GM12875 (cell line): ENCODE measurements at regions not wholly inside any gene's neighbourhood (a gene's known extent, or its start where the extent isn't known, plus 50 kb on each side); places are given as distances from the start of the nearest gene placed in this dataset.

ENCODE experiments used
- H3K4me3 ChIP-seq: one replicate; pipeline ENCODE4 v1.5.1; 2011; ENCODE audit warnings: low read depth, low read length, control low read depth
- CTCF ChIP-seq: IDR thresholded peaks from 2 replicates; pipeline ENCODE4 v1.5.1; 2011; ENCODE audit warnings: low read depth, mild to moderate bottlenecking, control low read depth, inconsistent platforms, low read length, moderate library complexity, borderline replicate concordance; ENCODE audit not compliant: insufficient read depth

GRCh38 chr15:62462721-62463120, 297.6 kb upstream of the C2CD4B start:
- H3K4me3 ChIP-seq, result no peak overlapping the region
- TF ChIP-seq CTCF, result no peak

GRCh38 chr15:62464705-62465104, 299.6 kb upstream of the C2CD4B start:
- H3K4me3 ChIP-seq, result no peak overlapping the region
- TF ChIP-seq CTCF, result no peak

- H3K4me3 ChIP-seq, result no peak overlapping the region
- no peak for TF ChIP-seq CTCF
These were observed 300.1 kb upstream of the C2CD4B start for GRCh38 chr15:62465173-62465572.

- H3K4me3 ChIP-seq, result no peak overlapping the region
- no peak for TF ChIP-seq CTCF
These were observed 304.4 kb upstream of the C2CD4B start for GRCh38 chr15:62469478-62469873.

GRCh38 chr15:62469874-62470688, 305.0 kb upstream of the C2CD4B start:
- TF ChIP-seq CTCF, result no peak
- no peak overlapping the region for H3K4me3 ChIP-seq

GRCh38 chr15:62472616-62473299, 307.7 kb upstream of the C2CD4B start:
- no peak for TF ChIP-seq CTCF
- H3K4me3 ChIP-seq, result no peak overlapping the region
